ENCODE measurements at regions not wholly inside any gene's neighbourhood (a gene's known extent, or its start where the extent isn't known, plus 50 kb on each side); places are given as distances from the start of the nearest gene placed in this dataset.
"Not testable (repeated sequence)": the region's sequence is repeated elsewhere in the genome, so short reads cannot be mapped to it uniquely, and the experiment has no call there.

DNA sequence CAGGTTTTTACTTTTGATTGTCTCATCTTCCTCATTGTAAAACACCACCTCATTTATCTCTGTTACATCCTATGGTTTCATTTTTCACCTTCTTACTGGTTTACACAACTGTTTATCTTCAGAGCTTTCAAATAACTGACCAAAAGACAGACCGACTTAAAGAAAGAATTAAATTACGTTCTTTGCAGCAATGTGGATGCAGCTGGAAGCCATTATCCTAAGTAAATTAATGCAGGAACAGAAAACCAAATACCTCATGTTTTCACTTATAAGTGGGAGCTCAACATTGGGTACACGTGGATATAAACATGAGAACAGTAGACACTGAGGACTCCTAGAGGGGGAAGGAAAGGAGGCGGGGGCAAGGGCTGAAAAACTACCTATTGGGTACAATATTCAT is 729.0 kb upstream of the USP15 start:
- H3K9me3 Mint-ChIP-seq: no peaks in the 10 kb centered on the region
- no peaks in the 10 kb centered on the region for H3K4me1 Mint-ChIP-seq
- no peak overlapping the region for H3K4me3 Mint-ChIP-seq
- H3K27me3 Mint-ChIP-seq: no peaks in the 10 kb centered on the region
- H3K27ac Mint-ChIP-seq: no peak overlapping the region
- CTCF ChIA-PET: no interaction called here
- H3K36me3 Mint-ChIP-seq: no peaks in the 10 kb centered on the region
- no peak for DNase-seq

- no peaks in the 10 kb centered on the region for H3K9me3 Mint-ChIP-seq
- no peaks in the 10 kb centered on the region for H3K36me3 Mint-ChIP-seq
- no peaks in the 10 kb centered on the region for H3K4me1 Mint-ChIP-seq
- CTCF ChIA-PET: no interaction called here
- no peak overlapping the region for H3K4me3 Mint-ChIP-seq
- H3K27ac Mint-ChIP-seq: no peak overlapping the region
- no peaks in the 10 kb centered on the region for H3K27me3 Mint-ChIP-seq
- no peak for DNase-seq
Measured at GRCh38 chr12:61536117-61536516, 724.1 kb upstream of the USP15 start.

DNA sequence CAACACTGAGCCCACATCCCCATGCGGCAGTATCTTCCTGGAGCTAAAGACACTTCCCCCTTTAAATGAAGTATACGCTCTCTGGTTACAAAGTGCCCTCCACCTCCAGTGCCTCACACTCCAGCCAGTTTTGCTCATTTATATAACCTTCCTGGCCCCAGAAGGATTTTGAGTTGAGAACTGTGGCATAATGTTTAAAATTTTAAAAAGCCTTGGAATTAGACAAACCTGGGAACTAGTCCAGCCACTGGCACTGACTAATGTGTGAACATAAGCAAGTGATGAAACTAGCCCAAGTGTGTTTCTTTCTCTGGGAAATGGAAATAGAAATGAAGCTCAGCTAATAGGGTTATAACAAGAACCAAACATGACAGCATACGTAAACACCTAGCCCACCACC is 723.7 kb upstream of the USP15 start:
- DNase-seq: no peak
- Mint-ChIP-seq H3K36me3 (no peaks in the 10 kb centered on the region), H3K4me1 (no peaks in the 10 kb centered on the region), H3K27me3 (no peaks in the 10 kb centered on the region), H3K9me3 (no peaks in the 10 kb centered on the region), H3K27ac (no peak overlapping the region), H3K4me3 (no peak overlapping the region)
- CTCF ChIA-PET: no interaction called here

GRCh38 chr12:61538951-61539350 is 721.3 kb upstream of the USP15 start:
- CTCF ChIA-PET: no interaction called here
- no peaks in the 10 kb centered on the region for H3K27me3 Mint-ChIP-seq
- H3K9me3 Mint-ChIP-seq: no peaks in the 10 kb centered on the region
- H3K36me3 Mint-ChIP-seq: no peaks in the 10 kb centered on the region
- no peak for DNase-seq
- no peak overlapping the region for H3K27ac Mint-ChIP-seq
- no peak overlapping the region for H3K4me3 Mint-ChIP-seq
- no peaks in the 10 kb centered on the region for H3K4me1 Mint-ChIP-seq

GRCh38 chr12:61542551-61542950 is 717.7 kb upstream of the USP15 start:
- CTCF ChIA-PET: no interaction called here
- DNase-seq: no peak
- H3K9me3 Mint-ChIP-seq: no peaks in the 10 kb centered on the region
- no peaks in the 10 kb centered on the region for H3K4me1 Mint-ChIP-seq
- H3K36me3 Mint-ChIP-seq: no peaks in the 10 kb centered on the region
- no peaks in the 10 kb centered on the region for H3K27me3 Mint-ChIP-seq
- no peak overlapping the region for H3K27ac Mint-ChIP-seq
- H3K4me3 Mint-ChIP-seq: no peak overlapping the region

GRCh38 chr12:61546296-61546695 is 713.9 kb upstream of the USP15 start:
- Mint-ChIP-seq H3K4me1 (no peaks in the 10 kb centered on the region), H3K36me3 (no peaks in the 10 kb centered on the region), H3K4me3 (no peak overlapping the region), H3K27me3 (no peaks in the 10 kb centered on the region), H3K9me3 (no peaks in the 10 kb centered on the region), H3K27ac (no peak overlapping the region)
- CTCF ChIA-PET: no interaction called here
- no peak for DNase-seq

- no peak overlapping the region for H3K4me3 Mint-ChIP-seq
- CTCF ChIA-PET: no interaction called here
- H3K27me3 Mint-ChIP-seq: no peaks in the 10 kb centered on the region
- H3K27ac Mint-ChIP-seq: no peak overlapping the region
- H3K36me3 Mint-ChIP-seq: no peaks in the 10 kb centered on the region
- DNase-seq: no peak
- no peaks in the 10 kb centered on the region for H3K9me3 Mint-ChIP-seq
- no peaks in the 10 kb centered on the region for H3K4me1 Mint-ChIP-seq
Measured at GRCh38 chr12:61553091-61553490, 707.1 kb upstream of the USP15 start.

GRCh38 chr12:61554268-61555008 is 705.8 kb upstream of the USP15 start:
- H3K9me3 Mint-ChIP-seq: no peaks in the 10 kb centered on the region
- H3K4me1 Mint-ChIP-seq: no peaks in the 10 kb centered on the region
- DNase-seq: no peak
- CTCF ChIA-PET: no interaction called here
- H3K27ac Mint-ChIP-seq: no peak overlapping the region
- H3K4me3 Mint-ChIP-seq: no peak overlapping the region
- no peaks in the 10 kb centered on the region for H3K27me3 Mint-ChIP-seq
- no peaks in the 10 kb centered on the region for H3K36me3 Mint-ChIP-seq

GRCh38 chr12:61563665-61564450 is 696.3 kb upstream of the USP15 start:
- no peak overlapping the region for H3K4me3 Mint-ChIP-seq
- H3K27me3 Mint-ChIP-seq: no peaks in the 10 kb centered on the region
- no peak for DNase-seq
- no peak overlapping the region for H3K27ac Mint-ChIP-seq
- H3K4me1 Mint-ChIP-seq: no peaks in the 10 kb centered on the region
- H3K9me3 Mint-ChIP-seq: no peaks in the 10 kb centered on the region
- no peaks in the 10 kb centered on the region for H3K36me3 Mint-ChIP-seq
- CTCF ChIA-PET: no interaction called here

DNA sequence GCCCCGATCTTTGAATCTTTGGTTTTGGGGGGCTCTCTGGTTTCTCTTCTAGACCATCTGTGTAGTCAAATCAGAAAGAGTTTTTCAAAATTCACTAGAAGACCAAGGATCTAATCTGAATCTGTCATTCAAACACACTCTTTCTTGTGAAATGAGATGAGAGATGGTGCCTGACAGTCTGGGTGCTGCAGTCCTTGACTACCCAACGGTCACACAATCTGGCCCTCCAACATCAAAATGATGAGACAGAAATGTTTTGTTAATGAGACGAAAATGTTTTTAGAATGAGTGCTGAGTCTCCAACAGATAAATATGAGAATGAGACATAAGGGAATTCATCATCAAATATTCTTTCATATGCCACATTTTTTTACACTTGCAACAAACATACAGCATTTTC is 695.7 kb upstream of the USP15 start:
- Mint-ChIP-seq H3K27ac (no peak overlapping the region), H3K27me3 (no peaks in the 10 kb centered on the region), H3K4me1 (no peaks in the 10 kb centered on the region), H3K4me3 (no peak overlapping the region), H3K9me3 (no peaks in the 10 kb centered on the region), H3K36me3 (no peaks in the 10 kb centered on the region)
- CTCF ChIA-PET: no interaction called here
- DNase-seq: no peak

DNA sequence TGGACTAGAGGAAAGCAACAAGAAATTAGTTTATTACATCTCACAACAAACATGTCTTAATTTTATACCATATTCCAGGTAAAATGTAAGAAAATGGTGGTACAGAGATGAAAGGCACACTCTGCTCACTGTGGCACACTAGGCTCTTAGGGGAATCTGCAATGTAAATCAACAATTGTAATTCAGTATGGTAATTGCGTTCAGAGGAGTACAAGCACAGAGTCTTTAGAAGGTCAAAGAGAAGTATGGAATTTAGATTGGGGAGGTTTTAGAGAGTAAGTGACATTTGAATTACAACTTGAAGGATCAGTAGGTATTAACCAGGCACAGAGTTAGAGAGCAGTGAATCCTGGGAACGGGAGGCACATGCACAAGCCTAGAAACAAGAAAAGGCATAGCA is 694.0 kb upstream of the USP15 start:
- CTCF ChIA-PET: no interaction called here
- H3K36me3 Mint-ChIP-seq: no peaks in the 10 kb centered on the region
- no peak for DNase-seq

GRCh38 chr12:61574339-61574738 is 685.9 kb upstream of the USP15 start:
- CTCF ChIA-PET: no interaction called here
- no peak overlapping the region for H3K27ac Mint-ChIP-seq
- DNase-seq: no peak

More for the DNA sequence above, 694.0 kb upstream of the USP15 start:
- Mint-ChIP-seq H3K27me3 (no peaks in the 10 kb centered on the region), H3K4me3 (no peak overlapping the region), H3K9me3 (no peaks in the 10 kb centered on the region), H3K4me1 (no peaks in the 10 kb centered on the region), H3K27ac (no peak overlapping the region)

GRCh38 chr12:61584943-61585342 is 675.3 kb upstream of the USP15 start:
- no peaks in the 10 kb centered on the region for H3K36me3 Mint-ChIP-seq
- no peaks in the 10 kb centered on the region for H3K27me3 Mint-ChIP-seq
- H3K4me3 Mint-ChIP-seq: no peak overlapping the region
- H3K27ac Mint-ChIP-seq: no peak overlapping the region
- H3K4me1 Mint-ChIP-seq: no peaks in the 10 kb centered on the region
- CTCF ChIA-PET: no interaction called here
- no peak for DNase-seq
- H3K9me3 Mint-ChIP-seq: peaks cover 18% of the 10 kb centered on the region

More at GRCh38 chr12:61574339-61574738, 685.9 kb upstream of the USP15 start:
- no peaks in the 10 kb centered on the region for H3K36me3 Mint-ChIP-seq
- H3K4me3 Mint-ChIP-seq: no peak overlapping the region
- H3K9me3 Mint-ChIP-seq: no peaks in the 10 kb centered on the region
- no peaks in the 10 kb centered on the region for H3K27me3 Mint-ChIP-seq
- H3K4me1 Mint-ChIP-seq: no peaks in the 10 kb centered on the region

DNA sequence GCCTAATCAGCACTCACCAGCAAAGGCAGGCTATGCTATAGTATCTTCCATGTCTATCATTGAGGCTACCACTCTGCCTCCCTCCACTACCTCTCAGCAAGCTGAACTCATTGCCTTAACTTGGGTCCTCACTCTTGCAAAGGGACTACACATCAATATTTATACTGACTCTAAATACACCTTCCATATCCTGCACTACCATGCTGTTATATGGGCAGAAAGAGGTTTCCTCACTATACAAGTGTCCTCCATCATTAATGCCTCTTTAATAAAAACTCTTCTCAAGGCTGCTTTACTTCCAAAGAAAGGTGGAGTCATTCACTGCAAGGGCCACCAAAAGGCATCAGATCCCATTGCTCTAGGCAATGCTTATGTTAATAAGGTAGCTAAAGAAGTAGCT is 669.3 kb upstream of the USP15 start:
- CTCF ChIA-PET, H3K27me3 Mint-ChIP-seq, H3K36me3 Mint-ChIP-seq, DNase-seq, H3K4me1 Mint-ChIP-seq, H3K4me3 Mint-ChIP-seq, H3K27ac Mint-ChIP-seq: not testable (repeated sequence)
- peaks cover 41% of the 10 kb centered on the region for H3K9me3 Mint-ChIP-seq

DNA sequence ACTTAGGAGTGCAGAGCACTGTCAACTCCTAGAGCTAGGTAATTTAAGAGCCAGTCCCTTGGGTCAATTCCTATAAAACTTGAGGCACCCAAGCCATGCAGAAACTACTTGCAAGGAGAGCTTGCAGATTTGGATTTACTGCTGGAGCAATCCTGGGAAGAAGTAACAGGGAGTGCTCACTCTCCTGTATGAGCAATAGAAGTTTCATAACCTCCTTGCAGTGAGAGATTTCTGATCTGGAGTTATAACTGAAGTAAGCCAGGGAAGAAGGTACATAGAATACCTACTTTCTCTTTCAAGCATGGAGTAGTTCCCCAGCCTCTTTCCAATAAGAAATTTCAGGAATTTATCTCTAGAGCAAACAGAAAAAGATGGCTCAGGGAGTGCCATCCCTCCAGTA is 650.1 kb upstream of the USP15 start:
- CTCF ChIA-PET: no interaction called here
- no peak overlapping the region for H3K4me3 Mint-ChIP-seq

More for the DNA sequence above, 650.1 kb upstream of the USP15 start:
- Mint-ChIP-seq H3K36me3 (no peaks in the 10 kb centered on the region), H3K27me3 (no peaks in the 10 kb centered on the region), H3K27ac (no peak overlapping the region), H3K4me1 (no peaks in the 10 kb centered on the region), H3K9me3 (peaks cover 3% of the 10 kb centered on the region)
- DNase-seq: no peak
